ENCODE measurements at regions not wholly inside any gene's neighbourhood (a gene's known extent, or its start where the extent isn't known, plus 50 kb on each side); places are given as distances from the start of the nearest gene placed in this dataset.

DNA sequence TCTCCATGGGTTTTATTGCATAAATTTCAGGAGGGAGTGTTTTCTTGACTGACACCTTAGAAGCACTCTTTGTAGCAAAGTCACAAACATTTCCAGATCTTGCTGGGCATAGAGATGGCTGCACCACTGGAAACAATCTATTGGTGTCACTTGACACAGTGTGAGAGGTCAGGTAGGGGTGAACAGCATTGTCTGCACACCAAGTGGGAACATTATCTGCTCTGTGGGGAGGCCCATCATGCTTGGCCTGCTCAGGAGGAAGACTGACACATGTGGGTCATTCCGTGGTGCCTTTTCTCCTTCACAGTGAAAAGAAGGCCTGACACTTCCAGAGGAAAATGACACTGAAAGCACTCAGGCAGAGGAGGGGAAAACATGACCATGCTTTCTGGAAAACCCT lies 149.9 kb upstream of the GALNT15 start:
- no peak for TF ChIP-seq POLR2A (IDR thresholded peaks at IDR 0.05)
- TF ChIP-seq, protein P1, sequence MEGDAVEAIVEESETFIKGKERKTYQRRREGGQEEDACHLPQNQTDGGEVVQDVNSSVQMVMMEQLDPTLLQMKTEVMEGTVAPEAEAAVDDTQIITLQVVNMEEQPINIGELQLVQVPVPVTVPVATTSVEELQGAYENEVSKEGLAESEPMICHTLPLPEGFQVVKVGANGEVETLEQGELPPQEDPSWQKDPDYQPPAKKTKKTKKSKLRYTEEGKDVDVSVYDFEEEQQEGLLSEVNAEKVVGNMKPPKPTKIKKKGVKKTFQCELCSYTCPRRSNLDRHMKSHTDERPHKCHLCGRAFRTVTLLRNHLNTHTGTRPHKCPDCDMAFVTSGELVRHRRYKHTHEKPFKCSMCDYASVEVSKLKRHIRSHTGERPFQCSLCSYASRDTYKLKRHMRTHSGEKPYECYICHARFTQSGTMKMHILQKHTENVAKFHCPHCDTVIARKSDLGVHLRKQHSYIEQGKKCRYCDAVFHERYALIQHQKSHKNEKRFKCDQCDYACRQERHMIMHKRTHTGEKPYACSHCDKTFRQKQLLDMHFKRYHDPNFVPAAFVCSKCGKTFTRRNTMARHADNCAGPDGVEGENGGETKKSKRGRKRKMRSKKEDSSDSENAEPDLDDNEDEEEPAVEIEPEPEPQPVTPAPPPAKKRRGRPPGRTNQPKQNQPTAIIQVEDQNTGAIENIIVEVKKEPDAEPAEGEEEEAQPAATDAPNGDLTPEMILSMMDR (IDR thresholded peaks at IDR 0.05) = no peak
- Histone ChIP-seq H3K27me3 (no peaks in the 10 kb centered on the region), H3K9me3 (no peaks in the 10 kb centered on the region), H3K27ac (no peak overlapping the region), H3K4me1 (no peaks in the 10 kb centered on the region), H3K4me3 (no peak overlapping the region), H3K36me3 (replicated peaks in 1 of 2; ENCODE audit: insufficient read depth in 1 of 2, low read depth in 2 of 2) (no peaks in the 10 kb centered on the region)
- no peak for DNase-seq
- no peak for ATAC-seq
- 74 to 100% methylated on average over 1 of the region's 1 CpG for WGBS, 2 donors
- intact Hi-C loops (cut with DNase I) = no loop called here

DNA sequence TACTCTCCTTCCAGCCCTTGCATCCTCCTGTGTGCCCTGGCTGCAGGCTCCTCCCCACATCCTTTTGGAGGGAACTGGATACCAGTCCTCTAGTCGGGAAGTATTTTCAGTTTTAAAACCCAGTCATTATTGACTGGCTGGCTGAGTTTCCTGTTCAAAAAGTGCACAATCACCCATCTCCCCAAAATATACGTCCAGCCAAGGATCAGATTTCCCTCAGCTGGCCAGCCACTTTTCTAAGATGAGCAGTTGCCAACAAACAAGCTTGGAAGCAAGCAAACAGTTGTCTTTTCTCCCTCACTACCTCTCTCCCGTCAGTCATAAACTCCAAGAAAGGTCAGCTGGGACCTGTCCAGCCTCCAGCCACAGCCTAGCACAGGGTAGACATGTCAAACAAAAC lies 147.7 kb upstream of the GALNT15 start:
- TF ChIP-seq POLR2A (IDR thresholded peaks at IDR 0.05) = no peak
- TF ChIP-seq, protein P1 (IDR thresholded peaks at IDR 0.05) = no peak
- DNase-seq (no peak), ATAC-seq (no peak)
- Histone ChIP-seq H3K36me3 (replicated peaks in 1 of 2; ENCODE audit: insufficient read depth in 1 of 2, low read depth in 2 of 2) (no peaks in the 10 kb centered on the region), H3K4me3 (no peak overlapping the region), H3K27me3 (no peaks in the 10 kb centered on the region), H3K4me1 (no peaks in the 10 kb centered on the region), H3K9me3 (no peaks in the 10 kb centered on the region), H3K27ac (no peak overlapping the region)
- WGBS, 2 donors = 23 to 39% methylated on average over 3 of the region's 3 CpGs
- intact Hi-C loops (cut with DNase I) = no loop called here

DNA sequence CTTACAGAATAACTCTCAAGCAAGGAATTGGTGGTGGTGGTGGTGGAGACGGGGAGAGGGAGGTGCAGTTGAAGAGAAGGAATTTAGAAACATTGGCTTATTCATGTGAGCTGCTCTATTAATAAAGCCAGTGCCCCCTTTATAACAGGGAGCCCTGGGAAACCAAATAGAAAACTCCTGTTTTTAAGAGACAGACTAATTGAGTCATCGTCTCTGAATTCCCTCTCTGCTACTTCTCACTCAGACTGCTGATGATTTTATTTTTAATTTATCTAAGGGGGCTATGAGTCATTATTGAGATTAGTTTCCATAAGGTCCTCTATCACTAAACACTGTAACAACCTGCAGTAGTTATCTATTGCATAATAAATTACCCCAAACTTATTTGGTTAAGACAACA lies 145.9 kb upstream of the GALNT15 start:
- no peaks in the 10 kb centered on the region for H3K4me1 ChIP-seq
- H3K9me3 ChIP-seq = no peaks in the 10 kb centered on the region
- ATAC-seq (no peak), DNase-seq (no peak)
- WGBS, 2 donors = 81 to 88% methylated on average over 2 of the region's 2 CpGs
- TF ChIP-seq, protein P1 (IDR thresholded peaks at IDR 0.05) = no peak
- no peak for TF ChIP-seq POLR2A (IDR thresholded peaks at IDR 0.05)
- no peak overlapping the region for H3K4me3 ChIP-seq
- intact Hi-C loops (cut with DNase I) = no loop called here
- H3K27ac ChIP-seq = no peak overlapping the region
- H3K27me3 ChIP-seq = no peaks in the 10 kb centered on the region
- no peaks in the 10 kb centered on the region for H3K36me3 ChIP-seq (replicated peaks in 1 of 2; ENCODE audit: insufficient read depth in 1 of 2, low read depth in 2 of 2)

DNA sequence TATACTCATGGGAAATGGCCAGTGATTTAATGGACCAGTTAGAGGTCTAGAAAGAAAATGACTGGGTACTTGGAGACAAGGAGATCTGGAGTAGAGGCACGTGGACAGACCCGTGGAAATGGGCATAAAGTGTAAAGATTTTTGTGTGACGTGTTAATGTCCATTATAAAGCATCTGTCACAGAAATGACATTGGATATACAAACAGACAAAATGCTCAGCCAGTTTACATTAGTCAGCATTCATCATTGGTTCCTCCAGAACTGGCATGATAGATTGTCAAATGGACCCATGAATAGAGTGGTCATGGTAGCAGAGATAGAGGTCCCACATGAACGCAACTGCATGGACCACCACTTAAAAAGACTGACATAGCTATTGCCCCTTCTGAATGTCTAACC lies 144.1 kb upstream of the GALNT15 start:
- DNase-seq (no peak), ATAC-seq (no peak)
- no peaks in the 10 kb centered on the region for H3K4me1 ChIP-seq
- intact Hi-C loops (cut with DNase I) = no loop called here
- TF ChIP-seq, protein P1 (IDR thresholded peaks at IDR 0.05) = no peak
- no peak for TF ChIP-seq POLR2A (IDR thresholded peaks at IDR 0.05)
- no peaks in the 10 kb centered on the region for H3K36me3 ChIP-seq (replicated peaks in 1 of 2; ENCODE audit: insufficient read depth in 1 of 2, low read depth in 2 of 2)
- no peak overlapping the region for H3K4me3 ChIP-seq
- WGBS, 2 donors = 91% methylated on average over 4 of the region's 4 CpGs
- H3K27me3 ChIP-seq = no peaks in the 10 kb centered on the region
- no peak overlapping the region for H3K27ac ChIP-seq
- H3K9me3 ChIP-seq = no peaks in the 10 kb centered on the region

DNA sequence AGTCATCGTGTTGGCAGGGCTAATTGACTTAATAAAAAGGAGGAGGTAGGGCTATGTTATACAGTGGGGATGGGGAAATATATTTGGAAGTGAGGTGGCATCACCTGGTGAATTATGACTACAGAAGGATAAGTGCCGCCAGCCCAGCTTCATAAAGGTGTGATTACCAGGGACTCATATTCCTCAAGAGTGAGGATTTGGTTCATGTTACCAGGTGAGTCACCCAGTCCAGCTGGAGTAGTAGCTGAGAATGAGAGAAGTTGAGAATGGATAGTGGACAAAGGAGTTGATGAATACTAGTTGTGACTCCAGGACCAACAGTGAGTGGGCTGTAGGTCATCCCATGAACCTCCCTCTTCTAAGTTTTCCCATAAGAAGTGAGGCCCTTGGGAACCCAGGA lies 143.0 kb upstream of the GALNT15 start:
- DNase-seq (no peak), ATAC-seq (no peak)
- Histone ChIP-seq H3K9me3 (no peaks in the 10 kb centered on the region), H3K27ac (no peak overlapping the region), H3K4me1 (no peaks in the 10 kb centered on the region), H3K36me3 (replicated peaks in 1 of 2; ENCODE audit: insufficient read depth in 1 of 2, low read depth in 2 of 2) (no peaks in the 10 kb centered on the region), H3K27me3 (no peaks in the 10 kb centered on the region), H3K4me3 (no peak overlapping the region)
- 94 to 95% methylated on average over 2 of the region's 2 CpGs for WGBS, 2 donors
- no peak for TF ChIP-seq POLR2A (IDR thresholded peaks at IDR 0.05)
- intact Hi-C loops (cut with DNase I) = no loop called here

All from body of pancreas (tissue), 4 donors.